Left cardiac atrium (tissue), 4 donors: ENCODE measurements at regions not wholly inside any gene's neighbourhood (a gene's known extent, or its start where the extent isn't known, plus 50 kb on each side); places are given as distances from the start of the nearest gene placed in this dataset.
"Not testable (repeated sequence)": the region's sequence is repeated elsewhere in the genome, so short reads cannot be mapped to it uniquely, and the experiment has no call there.

Experiments
- ATAC-seq, 2 donors: fragments of 200-7000 bp; cut with Tn5 transposase; one replicate each; pipeline ENCODE4 v1.9.1; 2020; ENCODE audit warnings: mild to moderate bottlenecking in 2 of 2, moderate library complexity in 2 of 2
- DNase-seq: peaks from one replicate; pipeline ENCODE4 v3.0.0-alpha.2; 2020
- intact Hi-C, 2 donors: fragments of 100-400 bp; cut with DNase I; formaldehyde crosslinking; loops; one replicate each; pipeline versions ENCODE4 v1.14.1 to v1.15.1; 2022 to 2023
- donor health status: DM: no; HTN: yes; CAD: no.
- donor health status: DM: no; HTN: yes; CAD: no; lungs with severe emphysema.
- donor health status: DM: yes; HTN: yes; CAD: no.
- donor health status: Dilated cardiomyopathy.

- intact Hi-C loops = no loop called here
Observed at GRCh38 chr5:104372796-104373195, 810.2 kb upstream of the NUDT12 start.

GRCh38 chr5:104372376-104372775, 809.8 kb upstream of the NUDT12 start:
- intact Hi-C loops = no loop called here
- DNase-seq = no peak
- ATAC-seq = no peak

More at GRCh38 chr5:104372796-104373195, 810.2 kb upstream of the NUDT12 start:
- ATAC-seq (no peak), DNase-seq (no peak)

GRCh38 chr5:104370523-104370922, 807.9 kb upstream of the NUDT12 start:
- no peak for ATAC-seq
- DNase-seq = no peak
- intact Hi-C loops = no loop called here

GRCh38 chr5:104367978-104368377, 805.4 kb upstream of the NUDT12 start:
- intact Hi-C loops = no loop called here
- DNase-seq = no peak
- no peak for ATAC-seq

GRCh38 chr5:104363567-104363966, 801.0 kb upstream of the NUDT12 start:
- intact Hi-C loops = no loop called here
- ATAC-seq (no peak), DNase-seq (no peak)

GRCh38 chr5:104361932-104362331, 799.3 kb upstream of the NUDT12 start:
- DNase-seq (no peak), ATAC-seq (no peak)
- intact Hi-C loops = no loop called here

- intact Hi-C loops = no loop called here
- DNase-seq (no peak), ATAC-seq (no peak)
Observed at GRCh38 chr5:104355350-104355749, 792.8 kb upstream of the NUDT12 start.

- no peak for ATAC-seq
- intact Hi-C loops = no loop called here
- DNase-seq = no peak
Observed at GRCh38 chr5:104353371-104353770, 790.8 kb upstream of the NUDT12 start.

GRCh38 chr5:104352954-104353353, 790.4 kb upstream of the NUDT12 start:
- DNase-seq (no peak), ATAC-seq (no peak)
- intact Hi-C loops = no loop called here

- ATAC-seq = no peak
- intact Hi-C loops = no loop called here
- DNase-seq = no peak
Observed at GRCh38 chr5:104347119-104347708, 784.6 kb upstream of the NUDT12 start.

GRCh38 chr5:104345222-104346016, 782.8 kb upstream of the NUDT12 start:
- intact Hi-C loops = no loop called here
- no peak for ATAC-seq
- no peak for DNase-seq

GRCh38 chr5:104344809-104345208, 782.2 kb upstream of the NUDT12 start:
- ATAC-seq (no peak), DNase-seq (no peak)
- intact Hi-C loops = no loop called here

GRCh38 chr5:104327801-104328200, 765.2 kb upstream of the NUDT12 start:
- intact Hi-C loops = no loop called here
- DNase-seq (no peak), ATAC-seq (no peak)

GRCh38 chr5:104326966-104327365, 764.4 kb upstream of the NUDT12 start:
- DNase-seq (no peak), ATAC-seq (no peak)
- intact Hi-C loops = no loop called here

GRCh38 chr5:104325356-104325755, 762.8 kb upstream of the NUDT12 start:
- DNase-seq = no peak
- intact Hi-C loops = no loop called here
- ATAC-seq = no peak

GRCh38 chr5:104316676-104317075, 754.1 kb upstream of the NUDT12 start:
- ATAC-seq, intact Hi-C loops, DNase-seq: not testable (repeated sequence)

GRCh38 chr5:104312481-104312880, 749.9 kb upstream of the NUDT12 start:
- no peak for DNase-seq
- intact Hi-C loops = no loop called here
- no peak for ATAC-seq

- intact Hi-C loops = no loop called here
Observed at GRCh38 chr5:104305602-104306001, 743.0 kb upstream of the NUDT12 start.

GRCh38 chr5:104299998-104300706, 737.6 kb upstream of the NUDT12 start:
- intact Hi-C loops = no loop called here
- DNase-seq = no peak
- no peak for ATAC-seq

More at GRCh38 chr5:104305602-104306001, 743.0 kb upstream of the NUDT12 start:
- ATAC-seq (no peak), DNase-seq (no peak)

- no peak for DNase-seq
- intact Hi-C loops = no loop called here
- no peak for ATAC-seq
Observed at GRCh38 chr5:104298518-104298917, 735.9 kb upstream of the NUDT12 start.
